Sciatic nerve (tissue), 2 donors: ENCODE measurements at regions not wholly inside any gene's neighbourhood (a gene's known extent, or its start where the extent isn't known, plus 50 kb on each side); places are given as distances from the start of the nearest gene placed in this dataset.

Source experiments
- ATAC-seq: fragments of 200-7000 bp; cut with Tn5 transposase; one replicate; pipeline ENCODE4 v1.9.1; 2020; ENCODE audit warnings: mild to moderate bottlenecking, moderate library complexity
- DNase-seq: peaks from one replicate; pipeline ENCODE4 v3.0.0-alpha.2; 2020; ENCODE audit warnings: low spot score
- intact Hi-C: fragments of 100-400 bp; cut with DNase I; formaldehyde crosslinking; loops from one replicate; pipeline ENCODE4 v1.14.2; 2022
- donor health status: DM: no; HTN: no; CAD: no.
- donor health status: DM: no; HTN: no; CAD: no.

- ATAC-seq (no peak), DNase-seq (no peak)
- intact Hi-C loops = no loop called here
Measured at GRCh38 chr15:70192041-70192440, 94.3 kb upstream of the TLE3 start.

GRCh38 chr15:70190965-70191364 is 93.2 kb upstream of the TLE3 start:
- DNase-seq = no peak
- intact Hi-C loops = no loop called here
- no peak for ATAC-seq

GRCh38 chr15:70189826-70190695 is 92.3 kb upstream of the TLE3 start:
- intact Hi-C loops = no loop called here
- ATAC-seq = no peak
- no peak for DNase-seq

GRCh38 chr15:70188286-70188685 is 90.6 kb upstream of the TLE3 start:
- no peak for ATAC-seq
- intact Hi-C loops = no loop called here
- DNase-seq = no peak

GRCh38 chr15:70187331-70187730 is 89.6 kb upstream of the TLE3 start:
- no peak for DNase-seq
- no peak for ATAC-seq
- intact Hi-C loops = no loop called here

GRCh38 chr15:70186152-70186551 is 88.4 kb upstream of the TLE3 start:
- intact Hi-C loops = no loop called here
- DNase-seq (no peak), ATAC-seq (peak; percentile 33)

GRCh38 chr15:70185251-70185711 is 87.6 kb upstream of the TLE3 start:
- ATAC-seq (no peak), DNase-seq (no peak)
- intact Hi-C loops = no loop called here

- DNase-seq (no peak), ATAC-seq (no peak)
- intact Hi-C loops = no loop called here
Measured at GRCh38 chr15:70182858-70183695, 85.4 kb upstream of the TLE3 start.

GRCh38 chr15:70181626-70182255 is 84.0 kb upstream of the TLE3 start:
- ATAC-seq (no peak), DNase-seq (no peak)
- intact Hi-C loops = no loop called here

- peak; percentile 46 for ATAC-seq
- DNase-seq = no peak
- intact Hi-C loops = no loop called here
Measured at GRCh38 chr15:70180186-70180875, 82.6 kb upstream of the TLE3 start.

- DNase-seq = no peak
- intact Hi-C loops = no loop called here
Measured at GRCh38 chr15:70179309-70179892, 81.7 kb upstream of the TLE3 start.

GRCh38 chr15:70178335-70179084 is 80.8 kb upstream of the TLE3 start:
- DNase-seq = no peak
- intact Hi-C loops = no loop called here

More at GRCh38 chr15:70179309-70179892, 81.7 kb upstream of the TLE3 start:
- ATAC-seq = no peak

GRCh38 chr15:70172566-70173225 is 75.0 kb upstream of the TLE3 start:
- intact Hi-C loops = no loop called here
- ATAC-seq (no peak), DNase-seq (no peak)

More at GRCh38 chr15:70178335-70179084, 80.8 kb upstream of the TLE3 start:
- ATAC-seq = no peak

- intact Hi-C loops = no loop called here
- DNase-seq = no peak
Measured at GRCh38 chr15:70172124-70172523, 74.4 kb upstream of the TLE3 start.

GRCh38 chr15:70171256-70171886 is 73.7 kb upstream of the TLE3 start:
- ATAC-seq (peak; percentile 72), DNase-seq (no peak)
- intact Hi-C loops = no loop called here

More at GRCh38 chr15:70172124-70172523, 74.4 kb upstream of the TLE3 start:
- ATAC-seq = no peak

GRCh38 chr15:70170096-70170699 is 72.5 kb upstream of the TLE3 start:
- DNase-seq (no peak), ATAC-seq (no peak)
- intact Hi-C loops = no loop called here

GRCh38 chr15:70169147-70169546 is 71.4 kb upstream of the TLE3 start:
- intact Hi-C loops = no loop called here
- DNase-seq (no peak), ATAC-seq (no peak)
